HCT116 (cell line): ENCODE measurements at regions not wholly inside any gene's neighbourhood (a gene's known extent, or its start where the extent isn't known, plus 50 kb on each side); places are given as distances from the start of the nearest gene placed in this dataset.

Source experiments
- ATAC-seq: fragments of 200-7000 bp; cut with Tn5 transposase; 2 replicates; pipeline ENCODE4 v1.9.1; 2020; ENCODE audit warnings: mild to moderate bottlenecking, moderate library complexity
- BruUV-seq: library from RNA; stranded (reverse); fragments of 400-500 nt; replicated peaks from 2 replicates; lab custom pipeline; 2021; lab: Mats Ljungman, UMichigan
- CTCF ChIA-PET: fragments of 300-600 bp; sonication (Branson Sonifier 250); formaldehyde crosslinking; loops from one replicate; lab custom pipeline; 2021; ENCODE audit warnings: antibody characterized with exemption; lab: Charles Lee
- POLR2A ChIA-PET: fragments of 300-600, 350-600 bp; sonication (Branson Sonifier 250); formaldehyde crosslinking; loops from one replicate; lab custom pipeline; 2021; ENCODE audit warnings: antibody characterized with exemption; lab: Charles Lee
- RAD21 ChIA-PET, 2 experiments: fragments of 300-600 bp; sonication (Branson Sonifier 250); formaldehyde crosslinking; loops; one replicate each; lab custom pipeline; 2023; ENCODE audit warnings: low total read pairs in 2 of 2; ENCODE audit not compliant: uncharacterized antibody in 2 of 2, unreplicated experiment in 2 of 2, low non-redundant PET in 1 of 2; lab: Charles Lee
- DNase-seq: peaks from one replicate; pipeline ENCODE4 v3.0.0-alpha.2; 2010; ENCODE audit warnings: low read depth, low spot score
- H2AFZ ChIP-seq: fragments of 200-600 bp; shearing (Covaris generic), sonication (generic); 2 replicates; pipeline ENCODE4 v1.6.1; 2017; ENCODE audit warnings: low read depth, mixed run types, mixed read lengths, antibody characterized with exemption, low read length; ENCODE audit not compliant: poor library complexity, severe bottlenecking
- H3K27ac ChIP-seq: 2 replicates; pipeline ENCODE4 v1.5.1; 2012; ENCODE audit warnings: low read depth, low read length
- H3K27me3 ChIP-seq: fragments of 200-600 bp; sonication (generic); 2 replicates; pipeline ENCODE4 v1.6.1; 2016; ENCODE audit warnings: mixed run types, low read length, mixed read lengths; ENCODE audit not compliant: insufficient read depth
- H3K36me3 ChIP-seq, 2 experiments: fragments of 200-500 bp in 1 of 2; fragments of 200-600 bp in 1 of 2; sonication (Bioruptor generic) in 1 of 2; sonication (generic) in 1 of 2; 2 replicates each; pipeline versions ENCODE4 v1.5.1 to v1.6.1; 2014 to 2016; ENCODE audit warnings: low read length in 2 of 2, inconsistent platforms in 1 of 2, mixed read lengths in 1 of 2, mixed run types in 1 of 2; ENCODE audit not compliant: insufficient read depth in 2 of 2, control insufficient read depth in 1 of 2
- H3K4me1 ChIP-seq, 2 experiments: fragments of 200-600 bp in 1 of 2; sonication (generic) in 1 of 2; 2 replicates each; pipeline versions ENCODE4 v1.5.1 to v1.6.1; 2012 to 2017; ENCODE audit warnings: low read length in 2 of 2, inconsistent platforms in 1 of 2, mild to moderate bottlenecking in 1 of 2, mixed read lengths in 1 of 2, mixed run types in 1 of 2, moderate library complexity in 1 of 2; ENCODE audit not compliant: insufficient read depth in 2 of 2, control insufficient read depth in 1 of 2
- H3K4me2 ChIP-seq: fragments of 200-600 bp; sonication (generic); 2 replicates; pipeline ENCODE4 v1.6.1; 2017; ENCODE audit warnings: mixed run types, low read length, mixed read lengths
- H3K4me3 ChIP-seq, 2 experiments: fragments of 200-600 bp in 1 of 2; sonication (generic) in 1 of 2; replicated peaks in 1 of 2; 2 replicates each; pipeline ENCODE4 v1.5.1; 2011 to 2016; ENCODE audit warnings: low read length in 2 of 2, control low read depth in 1 of 2, low read depth in 1 of 2, mild to moderate bottlenecking in 1 of 2, mixed read lengths in 1 of 2, mixed run types in 1 of 2
- H3K79me2 ChIP-seq: fragments of 200-600 bp; sonication (generic); 2 replicates; pipeline ENCODE4 v1.6.1; 2017; ENCODE audit warnings: mild to moderate bottlenecking, mixed run types, low read length, moderate library complexity, mixed read lengths; ENCODE audit not compliant: insufficient read depth
- H3K9ac ChIP-seq: fragments of 200-600 bp; sonication (generic); 2 replicates; pipeline ENCODE4 v1.6.1; 2016; ENCODE audit warnings: low read length, mixed read lengths
- H3K9me2 ChIP-seq: fragments of 200-600 bp; sonication (generic), shearing (Covaris generic); 2 replicates; pipeline ENCODE4 v1.6.1; 2017; ENCODE audit warnings: mixed run types, mild to moderate bottlenecking, moderate library complexity; ENCODE audit not compliant: insufficient read depth
- H3K9me3 ChIP-seq, 2 experiments: fragments of 200-500 bp in 1 of 2; fragments of 200-600 bp in 1 of 2; sonication (Bioruptor generic) in 1 of 2; sonication (generic) in 1 of 2; 2 replicates each; pipeline ENCODE4 v1.6.1; 2014 to 2017; ENCODE audit warnings: low read length in 2 of 2, mixed read lengths in 2 of 2, inconsistent platforms in 1 of 2, low read depth in 1 of 2, mild to moderate bottlenecking in 1 of 2, mixed run types in 1 of 2, moderate library complexity in 1 of 2; ENCODE audit not compliant: control insufficient read depth in 1 of 2, insufficient read depth in 1 of 2
- H4K20me1 ChIP-seq: fragments of 200-600 bp; sonication (generic), shearing (Covaris generic); 2 replicates; pipeline ENCODE4 v1.6.1; 2017; ENCODE audit warnings: mixed run types, mild to moderate bottlenecking, moderate library complexity; ENCODE audit not compliant: insufficient read depth
- ATF3 ChIP-seq: IDR thresholded peaks from 2 replicates; pipeline ENCODE4 v1.6.1; 2012
- CTCF ChIP-seq, 3 experiments: fragments of 200-600 bp in 1 of 3; sonication (generic) in 1 of 3; IDR thresholded peaks in 2 of 3; conservative IDR thresholded peaks in 1 of 3; 2 replicates each; pipeline ENCODE4 v1.5.1; 2012 to 2017; ENCODE audit warnings: low read depth in 2 of 3, low read length in 2 of 3, antibody characterized with exemption in 1 of 3, borderline replicate concordance in 1 of 3, control low read depth in 1 of 3, mild to moderate bottlenecking in 1 of 3, mixed read lengths in 1 of 3, mixed run types in 1 of 3, moderate library complexity in 1 of 3; ENCODE audit not compliant: insufficient read depth in 1 of 3
- EGR1 ChIP-seq: IDR thresholded peaks from 2 replicates; pipeline ENCODE4 v1.6.1; 2012; ENCODE audit warnings: low read depth
- ELF1 ChIP-seq: IDR thresholded peaks from 2 replicates; pipeline ENCODE4 v1.6.1; 2012; ENCODE audit warnings: low read depth, borderline replicate concordance
- EZH2 ChIP-seq: fragments of 200-600 bp; sonication (generic); IDR thresholded peaks from 2 replicates; pipeline ENCODE4 v1.6.1; 2017; ENCODE audit warnings: antibody characterized with exemption, mixed run types
- EZH2phosphoT487 ChIP-seq: fragments of 200-600 bp; IDR thresholded peaks from 2 replicates; pipeline ENCODE4 v1.6.1; 2018; ENCODE audit warnings: antibody characterized with exemption, borderline replicate concordance
- FOSL1 ChIP-seq: IDR thresholded peaks from 2 replicates; pipeline ENCODE4 v1.6.1; 2012; ENCODE audit warnings: low read depth
- MAX ChIP-seq: IDR thresholded peaks from 2 replicates; pipeline ENCODE4 v1.6.1; 2012
- POLR2A ChIP-seq: IDR thresholded peaks from 2 replicates; pipeline ENCODE4 v1.7.0; 2011; ENCODE audit warnings: borderline replicate concordance; ENCODE audit not compliant: insufficient read depth, insufficient read length; ENCODE audit errors: extremely low read depth
- POLR2AphosphoS5 ChIP-seq: IDR thresholded peaks from 2 replicates; pipeline ENCODE4 v1.6.1; 2011; ENCODE audit warnings: mild to moderate bottlenecking, low read depth, low read length, moderate library complexity
- RAD21 ChIP-seq: IDR thresholded peaks from 2 replicates; pipeline ENCODE4 v1.6.1; 2012; ENCODE audit warnings: low read depth, mild to moderate bottlenecking
- SIN3A ChIP-seq: IDR thresholded peaks from 2 replicates; pipeline ENCODE4 v1.6.1; 2012; ENCODE audit warnings: low read depth
- SRF ChIP-seq: IDR thresholded peaks from 2 replicates; pipeline ENCODE4 v1.6.1; 2012; ENCODE audit warnings: low read depth
- YY1 ChIP-seq: IDR thresholded peaks from 2 replicates; pipeline ENCODE4 v1.6.1; 2011; ENCODE audit warnings: low read length, low read depth, moderate library complexity, mild to moderate bottlenecking; ENCODE audit not compliant: insufficient replicate concordance; ENCODE audit errors: extremely low read depth
- ZNF274 ChIP-seq: fragments of 200-500 bp; sonication (Bioruptor generic); IDR thresholded peaks from 2 replicates; pipeline ENCODE4 v1.6.1; 2014; ENCODE audit warnings: mild to moderate bottlenecking, low read depth, low read length, inconsistent platforms
- intact Hi-C: fragments of 100-400 bp; cut with micrococcal nuclease; formaldehyde crosslinking; loops from 2 replicates; pipeline ENCODE4 v1.10.0; 2022

- TF ChIP-seq SIN3A (no peak), CTCF (IDR thresholded peaks at IDR 0.05 in 2 of 3, conservative IDR thresholded peaks at IDR 0.05 in 1 of 3; ENCODE audit: borderline replicate concordance in 1 of 3, insufficient read depth in 1 of 3, low read depth in 2 of 3, low read length in 2 of 3) (no peak), FOSL1 (no peak), YY1 (no peak), POLR2AphosphoS5 (no peak), EGR1 (no peak), MAX (no peak)
- Histone ChIP-seq H3K27ac (no peak overlapping the region), H4K20me1 (no peaks in the 10 kb centered on the region), H3K9me3 (no peaks in the 10 kb centered on the region), H3K4me2 (no peak overlapping the region), H3K27me3 (peaks cover 8% of the 10 kb centered on the region; the same call in 1 of the 2 replicates), H3K9me2 (no peaks in the 10 kb centered on the region), H3K79me2 (no peaks in the 10 kb centered on the region), H2AFZ (no peak overlapping the region), H3K4me1 (no peaks in the 10 kb centered on the region), H3K9ac (no peak overlapping the region), H3K36me3 (no peaks in the 10 kb centered on the region), H3K4me3 (no peak overlapping the region)
- no TSS peak for BruUV-seq
- ATAC-seq (no peak), DNase-seq (no peak)
- ChIA-PET CTCF (no interaction called here), RAD21 (no interaction called here), POLR2A (no interaction called here)
- intact Hi-C loops = no loop called here
These were observed 139.1 kb downstream of the CDH26 start for GRCh38 chr20:60097285-60097684.

GRCh38 chr20:60100780-60101179, 142.6 kb downstream of the CDH26 start:
- Histone ChIP-seq H3K9ac (no peak overlapping the region), H3K4me1 (no peaks in the 10 kb centered on the region), H3K4me2 (no peak overlapping the region), H3K9me3 (no peaks in the 10 kb centered on the region), H3K27ac (no peak overlapping the region), H4K20me1 (no peaks in the 10 kb centered on the region), H2AFZ (no peak overlapping the region), H3K36me3 (no peaks in the 10 kb centered on the region), H3K9me2 (no peaks in the 10 kb centered on the region), H3K79me2 (no peaks in the 10 kb centered on the region), H3K4me3 (no peak overlapping the region), H3K27me3 (peaks cover 8% of the 10 kb centered on the region; the same call in 1 of the 2 replicates)
- ChIA-PET RAD21 (no interaction called here), CTCF (interaction anchor here (0.9 kb wide), 1 partner anchor 43 kb away, joined by 3 read pairs; no protein-coding TSS in a partner anchor), POLR2A (no interaction called here)
- ATAC-seq (no peak), DNase-seq (no peak)
- no TSS peak for BruUV-seq
- intact Hi-C loops = no loop called here
- no peak for TF ChIP-seq ELF1
- TF ChIP-seq ZNF274 = no peak
- TF ChIP-seq CTCF (IDR thresholded peaks at IDR 0.05 in 2 of 3, conservative IDR thresholded peaks at IDR 0.05 in 1 of 3; ENCODE audit: borderline replicate concordance in 1 of 3, insufficient read depth in 1 of 3, low read depth in 2 of 3, low read length in 2 of 3) = no peak
- TF ChIP-seq RAD21 = no peak
- TF ChIP-seq SRF = no peak
- TF ChIP-seq POLR2AphosphoS5 = no peak
- no peak for TF ChIP-seq EGR1
- no peak for TF ChIP-seq POLR2A
- TF ChIP-seq SIN3A = no peak
- no peak for TF ChIP-seq EZH2phosphoT487
- TF ChIP-seq EZH2 = no peak
- TF ChIP-seq ATF3 = no peak
